GM19023 (cell line): ENCODE measurements at regions not wholly inside any gene's neighbourhood (a gene's known extent, or its start where the extent isn't known, plus 50 kb on each side); places are given as distances from the start of the nearest gene placed in this dataset.
"Not testable (repeated sequence)": the region's sequence is repeated elsewhere in the genome, so short reads cannot be mapped to it uniquely, and the experiment has no call there.

Experiments
- ATAC-seq: cut with Tn5 transposase; IDR thresholded peaks from one replicate; pipeline ENCODE4 v1.9.1; 2021; ENCODE audit warnings: mild to moderate bottlenecking, moderate library complexity; ENCODE audit not compliant: unreplicated experiment

- ATAC-seq = no peak
Observed at GRCh38 chr1:101526813-101527212, 290.0 kb downstream of the S1PR1 start.

GRCh38 chr1:101532377-101532776 is 295.6 kb downstream of the S1PR1 start:
- no peak for ATAC-seq

DNA sequence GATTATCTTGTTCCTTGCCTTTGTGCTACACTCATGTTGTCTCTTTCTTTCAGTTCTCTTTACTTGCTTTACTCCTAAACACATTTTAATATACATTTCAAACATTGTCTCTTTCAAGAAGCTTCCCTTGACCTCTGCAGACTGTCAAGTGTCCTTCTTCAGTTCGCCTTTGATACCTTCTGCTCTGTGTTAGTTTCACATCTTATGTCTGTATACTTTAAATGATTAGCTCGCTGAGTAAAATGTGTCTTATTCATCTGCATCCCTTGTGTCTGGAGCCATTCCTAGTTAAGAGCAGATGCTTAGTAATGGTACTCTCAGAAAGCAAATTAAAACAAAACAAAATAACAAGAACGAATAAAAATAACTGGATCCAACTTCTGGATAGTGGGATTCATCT is 303.3 kb downstream of the S1PR1 start:
- no peak for ATAC-seq

GRCh38 chr1:101546885-101547284 is 310.1 kb downstream of the S1PR1 start:
- ATAC-seq = no peak

DNA sequence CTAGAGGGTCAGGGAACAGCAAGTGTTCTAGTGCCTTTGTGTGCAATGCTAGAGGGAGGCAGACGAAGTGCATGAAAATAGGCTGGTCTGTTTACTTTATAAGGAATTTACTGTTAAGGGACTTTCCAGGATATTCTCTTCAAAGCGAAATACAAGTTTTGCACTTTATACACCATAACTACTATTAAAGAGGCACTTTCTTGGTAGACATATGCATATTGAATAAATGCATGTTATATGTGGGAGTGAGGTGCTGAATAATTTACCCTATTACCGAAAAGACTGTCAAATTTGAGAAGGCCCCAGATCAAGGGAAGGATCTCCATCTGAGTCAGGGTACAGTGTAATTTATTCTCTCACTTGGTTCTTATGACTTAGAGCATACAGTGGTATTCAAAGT is 310.5 kb downstream of the S1PR1 start:
- ATAC-seq = no peak

GRCh38 chr1:101548376-101548775 is 311.6 kb downstream of the S1PR1 start:
- ATAC-seq = no peak

GRCh38 chr1:101550581-101550980 is 313.8 kb downstream of the S1PR1 start:
- ATAC-seq = no peak

DNA sequence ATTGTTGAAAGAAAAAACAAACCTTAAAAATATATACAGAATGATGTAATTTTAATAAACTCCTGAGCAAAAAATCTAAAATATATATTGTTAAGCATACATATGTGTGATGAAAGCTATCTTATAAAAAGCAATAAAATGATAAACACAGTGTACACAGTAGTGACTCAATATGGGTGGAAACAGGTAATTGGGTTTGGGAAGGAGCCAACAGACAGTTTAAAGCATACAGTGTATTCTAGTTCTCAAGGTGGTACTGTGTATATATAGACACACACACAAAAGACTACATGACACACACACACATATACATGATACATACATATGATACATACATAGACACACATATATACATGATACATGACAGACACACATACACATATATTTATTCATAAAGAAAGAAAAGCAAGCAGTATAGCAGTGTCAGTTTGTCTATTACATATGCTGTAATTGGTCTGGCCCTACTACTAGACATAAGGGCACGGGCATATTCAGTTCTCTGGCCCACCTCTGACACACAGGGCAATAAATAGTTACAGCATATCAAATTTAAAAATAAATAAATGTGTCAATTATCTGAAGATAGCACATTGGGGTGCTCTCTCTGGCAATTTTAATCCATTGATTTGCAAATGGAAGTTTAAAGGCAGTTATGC is 330.2 kb downstream of the S1PR1 start:
- no peak for ATAC-seq

- ATAC-seq = peak; percentile 98
Observed at GRCh38 chr1:101567582-101568189, 330.9 kb downstream of the S1PR1 start.

- ATAC-seq = no peak
Observed at GRCh38 chr1:101587741-101588140, 350.9 kb downstream of the S1PR1 start.

DNA sequence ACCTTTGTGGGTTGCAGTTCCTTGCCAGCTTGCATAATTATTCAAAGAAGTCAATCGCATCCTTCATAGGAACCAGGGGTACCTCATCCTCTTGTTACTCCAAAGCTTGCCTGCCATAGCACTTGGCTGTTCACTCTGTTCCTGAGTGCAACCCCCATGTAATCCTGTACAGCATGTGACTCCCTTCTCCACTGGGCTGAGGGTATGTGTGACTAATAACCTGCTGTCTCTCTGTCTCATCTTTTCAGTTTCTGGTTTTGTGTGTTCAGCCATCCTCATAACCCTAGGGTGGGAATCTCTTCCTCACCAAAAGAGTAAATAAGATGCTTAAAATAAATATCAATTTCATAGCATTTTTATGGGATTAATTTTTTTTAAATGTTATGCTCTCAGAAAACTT is 351.9 kb downstream of the S1PR1 start:
- ATAC-seq = peak; percentile 50

GRCh38 chr1:101592845-101593244 is 356.0 kb downstream of the S1PR1 start:
- no peak for ATAC-seq

DNA sequence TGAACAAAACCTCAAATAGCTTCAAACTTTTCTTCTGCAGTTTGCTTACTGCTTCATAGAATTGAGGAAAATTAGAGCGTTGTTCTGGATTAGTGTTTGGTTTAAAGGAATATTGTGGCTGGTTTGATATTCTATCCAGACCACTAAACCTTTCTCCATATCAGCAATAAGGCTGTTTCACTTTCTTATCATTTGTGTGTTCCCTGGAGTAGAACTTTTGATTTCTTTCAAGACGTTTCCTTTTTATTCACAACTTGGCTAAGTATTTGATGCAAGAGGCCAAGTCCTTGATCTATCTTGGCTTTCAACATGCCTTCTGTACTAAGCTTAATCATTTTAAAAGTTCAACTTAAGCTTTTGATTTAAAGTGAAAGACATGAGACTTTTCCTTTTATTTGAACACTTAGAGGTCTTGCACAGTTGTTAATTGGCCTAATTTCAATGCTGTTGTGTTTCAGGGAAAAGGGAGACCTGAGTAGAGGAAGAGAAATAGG is 359.1 kb downstream of the S1PR1 start:
- ATAC-seq = no peak

DNA sequence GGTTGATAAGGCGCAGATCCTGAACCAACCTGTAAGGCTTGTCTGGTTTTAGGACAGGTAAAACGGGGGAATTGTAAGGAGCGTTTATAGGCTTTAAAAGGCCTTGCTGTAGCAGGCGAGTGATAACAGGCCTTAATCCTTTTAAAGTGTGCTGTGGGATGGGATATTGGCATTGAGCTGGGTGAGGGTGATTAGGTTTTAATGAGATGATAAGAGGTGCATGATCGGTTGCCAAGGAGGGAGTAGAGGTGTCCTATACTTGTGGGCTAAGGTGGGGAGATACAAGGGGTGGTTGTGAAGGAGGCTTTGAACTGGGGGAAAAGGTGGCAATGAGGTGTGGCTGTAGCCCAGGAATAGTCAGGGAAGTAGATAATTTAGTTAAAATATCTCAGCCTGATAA is 363.8 kb downstream of the S1PR1 start:
- not testable (repeated sequence) for ATAC-seq

DNA sequence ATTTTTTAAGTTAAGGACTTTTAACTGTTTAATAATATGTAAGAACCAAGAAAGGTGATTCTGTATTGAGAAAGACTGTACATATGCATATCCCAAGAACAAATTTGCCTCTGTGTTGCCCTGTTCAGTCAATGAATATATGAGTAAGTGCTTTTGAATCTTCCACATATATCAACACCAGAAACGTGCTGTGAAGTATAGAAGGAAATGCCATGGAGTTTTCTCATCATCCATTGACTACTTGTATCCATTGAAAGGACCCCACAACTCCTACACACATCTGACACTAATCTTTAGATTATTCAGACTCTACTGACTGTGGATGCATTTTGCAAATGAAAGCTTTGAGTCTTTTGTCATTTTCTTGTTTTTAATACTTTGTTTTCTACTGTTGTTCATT is 366.9 kb downstream of the S1PR1 start:
- no peak for ATAC-seq

DNA sequence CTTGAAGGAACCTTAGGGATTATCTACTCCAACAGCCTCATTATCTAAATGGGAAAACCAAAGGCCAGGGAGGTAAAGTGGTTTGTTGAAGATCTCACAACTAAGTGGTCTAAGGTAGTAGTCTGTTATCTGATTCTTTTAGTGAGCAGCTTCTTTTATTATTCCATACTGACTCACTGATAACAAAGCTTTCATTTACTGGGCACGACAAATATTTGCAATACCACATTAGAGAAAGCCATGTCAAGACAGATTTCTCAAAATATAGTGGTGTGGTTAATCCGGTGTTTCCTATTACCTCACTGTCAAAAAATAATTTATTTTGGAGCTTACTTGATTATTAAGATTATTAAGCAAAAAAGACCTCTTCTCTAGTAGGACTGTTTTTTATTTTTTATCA is 369.1 kb downstream of the S1PR1 start:
- no peak for ATAC-seq

DNA sequence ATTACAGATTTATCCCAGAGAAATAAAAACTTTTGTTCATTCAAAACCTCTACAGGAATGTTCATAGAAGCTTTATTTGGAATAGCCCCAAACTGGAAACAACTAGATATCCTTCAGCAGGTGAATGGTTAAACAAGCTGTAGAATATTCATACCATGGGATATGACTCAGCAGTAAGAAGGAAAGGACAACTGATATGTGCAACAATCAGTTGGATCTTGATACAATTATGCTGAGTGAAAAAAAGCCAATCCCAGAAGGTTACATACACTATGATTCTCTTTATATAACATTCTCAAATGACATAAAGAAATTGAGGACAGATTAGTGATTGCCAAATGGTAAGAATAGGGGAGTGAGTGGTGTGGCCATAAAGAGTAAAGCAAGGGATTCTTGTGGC is 376.7 kb downstream of the S1PR1 start:
- no peak for ATAC-seq

DNA sequence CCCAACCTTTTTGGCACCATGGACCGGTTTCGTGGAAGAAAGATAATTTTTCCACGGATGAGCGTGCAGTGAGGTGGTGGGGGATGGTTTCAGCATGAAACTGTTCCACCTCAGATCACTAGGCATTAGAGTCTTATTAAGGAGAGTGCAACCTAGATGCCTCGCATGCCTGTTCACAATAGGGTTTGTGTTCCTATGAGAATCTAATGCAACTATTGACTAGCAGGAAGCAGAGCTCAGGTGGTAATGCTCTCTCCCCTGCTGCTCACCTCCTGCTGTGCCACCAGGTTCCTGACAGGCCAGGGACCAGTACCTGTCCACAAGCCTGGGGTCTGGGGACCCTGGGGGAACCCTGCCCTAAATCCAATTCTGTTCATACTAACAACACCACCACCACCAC is 377.8 kb downstream of the OLFM3 start:
- no peak for ATAC-seq

- ATAC-seq = no peak
Observed at GRCh38 chr1:101632548-101633272, 364.0 kb downstream of the OLFM3 start.

DNA sequence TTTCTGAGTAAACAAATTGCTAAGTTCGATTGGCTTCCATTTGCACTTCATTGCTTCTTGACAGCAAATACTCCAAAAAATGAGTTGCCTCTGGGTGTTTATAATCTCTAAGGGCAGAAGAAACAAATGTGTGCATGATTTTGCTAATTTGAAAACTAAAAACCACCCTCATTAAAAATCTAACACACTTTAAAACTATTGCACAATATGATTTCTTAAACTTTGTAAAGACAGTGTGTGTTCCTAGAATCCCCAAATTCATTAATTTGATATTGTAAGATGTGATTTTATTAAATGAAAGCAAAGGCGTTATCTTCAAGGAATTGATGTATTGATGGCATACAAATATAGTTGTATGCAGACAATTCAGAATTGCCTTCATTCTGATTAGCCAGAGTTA is 350.9 kb downstream of the OLFM3 start:
- ATAC-seq = no peak

- no peak for ATAC-seq
Observed at GRCh38 chr1:101652484-101652883, 344.2 kb downstream of the OLFM3 start.

DNA sequence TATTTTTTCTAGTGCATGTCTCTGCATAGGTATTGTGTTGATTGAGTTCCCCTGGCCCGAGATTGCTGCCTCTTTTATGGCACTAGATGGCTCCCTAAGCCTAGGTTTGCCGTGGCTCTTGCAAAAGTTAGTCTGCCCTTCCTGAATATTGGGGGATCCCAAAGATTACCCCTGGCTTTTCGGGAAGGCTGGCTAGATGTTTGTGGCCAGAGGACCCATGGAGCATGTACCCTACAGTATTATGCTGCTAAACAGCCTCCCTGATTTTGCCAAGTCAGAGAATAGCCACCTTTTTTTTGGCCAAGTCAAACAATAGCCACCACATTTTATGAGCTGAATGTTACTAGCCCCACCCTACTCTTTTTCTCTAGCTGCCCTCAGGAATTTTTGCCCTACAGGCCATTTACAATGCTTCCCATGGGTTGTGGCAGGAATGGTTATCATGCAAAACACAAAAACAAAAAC is 343.2 kb downstream of the OLFM3 start:
- ATAC-seq = no peak
